Cardiac muscle cell (in vitro differentiated cells and primary cell): ENCODE measurements at regions not wholly inside any gene's neighbourhood (a gene's known extent, or its start where the extent isn't known, plus 50 kb on each side); places are given as distances from the start of the nearest gene placed in this dataset.

ENCODE experiments used
- DNase-seq, 2 donors: peaks; one replicate each; pipeline versions ENCODE4 v3.0.0 to v3.0.0-alpha.2; 2010 to 2017; ENCODE audit warnings: low read depth in 1 of 2, low spot score in 1 of 2
- H3K27ac ChIP-seq: fragments of 200-600 bp; sonication (generic); 2 replicates; pipeline ENCODE4 v1.5.1; 2016
- H3K27me3 ChIP-seq: fragments of 200-600 bp; sonication (generic); 2 replicates; pipeline ENCODE4 v1.6.0; 2016; ENCODE audit warnings: control low read depth
- H3K36me3 ChIP-seq: fragments of 200-600 bp; sonication (generic); 2 replicates; pipeline ENCODE4 v1.5.1; 2016; ENCODE audit warnings: control low read depth
- H3K4me1 ChIP-seq: fragments of 200-600 bp; sonication (generic); 2 replicates; pipeline ENCODE4 v1.8.1; 2017; ENCODE audit warnings: low read depth, mild to moderate bottlenecking, mixed run types
- H3K4me3 ChIP-seq: fragments of 200-600 bp; sonication (generic); 2 replicates; pipeline ENCODE4 v1.5.1; 2016; ENCODE audit warnings: mild to moderate bottlenecking
- H3K9me3 ChIP-seq: fragments of 200-600 bp; sonication (generic); 2 replicates; pipeline ENCODE4 v1.5.1; 2017; ENCODE audit warnings: low read depth, mild to moderate bottlenecking, control low read depth
- CTCF ChIP-seq: IDR thresholded peaks from 2 replicates; pipeline ENCODE4 v1.5.1; 2012; ENCODE audit warnings: low read depth, mild to moderate bottlenecking, low read length

DNA sequence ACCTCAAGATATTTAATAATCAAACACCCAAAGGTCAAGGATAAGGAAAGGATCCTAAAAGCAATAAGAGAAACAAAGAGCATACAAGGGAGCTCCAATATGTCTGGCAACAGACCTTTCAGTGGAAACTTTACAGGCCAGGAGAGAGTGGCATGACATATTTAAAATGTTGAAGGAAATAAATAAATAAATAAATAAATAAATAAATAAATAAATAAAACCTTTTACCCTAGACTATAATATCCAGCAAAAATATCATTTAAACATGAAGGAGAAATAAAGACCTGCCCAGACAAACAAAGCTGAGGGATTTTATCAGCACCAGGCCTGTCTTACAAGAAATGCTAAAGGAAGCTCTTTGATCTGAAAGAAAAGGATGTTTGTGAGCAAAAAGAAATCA is 367.8 kb upstream of the PBX1 start:
- no peak for DNase-seq
- Histone ChIP-seq H3K4me1 (no peaks in the 10 kb centered on the region), H3K27me3 (no peaks in the 10 kb centered on the region), H3K4me3 (no peak overlapping the region), H3K9me3 (no peaks in the 10 kb centered on the region), H3K27ac (no peak overlapping the region), H3K36me3 (no peaks in the 10 kb centered on the region)
- no peak for TF ChIP-seq CTCF

- TF ChIP-seq CTCF: no peak
- no peak for DNase-seq
- H3K9me3 ChIP-seq: no peaks in the 10 kb centered on the region
Observed at GRCh38 chr1:164210211-164210739, 348.7 kb upstream of the PBX1 start.

DNA sequence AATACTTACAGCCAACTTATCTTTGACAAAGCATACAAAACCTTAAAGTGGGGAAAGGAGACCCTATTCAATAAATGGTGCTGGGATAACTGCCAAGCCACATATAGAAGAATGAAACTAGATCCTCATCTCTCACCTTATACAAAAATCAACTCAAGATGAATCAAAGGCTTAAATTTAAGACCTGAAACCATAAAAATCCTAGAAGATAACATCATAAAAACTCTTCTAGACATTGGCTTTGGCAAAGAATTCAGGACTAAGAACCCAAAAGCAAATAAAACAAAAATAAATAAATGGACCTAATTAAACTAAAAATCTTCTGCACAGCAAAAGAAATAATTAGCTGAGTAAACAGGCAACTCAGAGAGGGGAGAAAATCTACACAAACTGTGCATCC is 335.6 kb upstream of the PBX1 start:
- no peaks in the 10 kb centered on the region for H3K9me3 ChIP-seq
- no peak overlapping the region for H3K4me3 ChIP-seq
- no peak overlapping the region for H3K27ac ChIP-seq
- no peaks in the 10 kb centered on the region for H3K4me1 ChIP-seq
- H3K27me3 ChIP-seq: no peaks in the 10 kb centered on the region
- DNase-seq: no peak
- H3K36me3 ChIP-seq: no peaks in the 10 kb centered on the region
- TF ChIP-seq CTCF: no peak

More at GRCh38 chr1:164210211-164210739, 348.7 kb upstream of the PBX1 start:
- Histone ChIP-seq H3K4me3 (no peak overlapping the region), H3K27me3 (no peaks in the 10 kb centered on the region), H3K36me3 (no peaks in the 10 kb centered on the region), H3K4me1 (no peaks in the 10 kb centered on the region), H3K27ac (no peak overlapping the region)

DNA sequence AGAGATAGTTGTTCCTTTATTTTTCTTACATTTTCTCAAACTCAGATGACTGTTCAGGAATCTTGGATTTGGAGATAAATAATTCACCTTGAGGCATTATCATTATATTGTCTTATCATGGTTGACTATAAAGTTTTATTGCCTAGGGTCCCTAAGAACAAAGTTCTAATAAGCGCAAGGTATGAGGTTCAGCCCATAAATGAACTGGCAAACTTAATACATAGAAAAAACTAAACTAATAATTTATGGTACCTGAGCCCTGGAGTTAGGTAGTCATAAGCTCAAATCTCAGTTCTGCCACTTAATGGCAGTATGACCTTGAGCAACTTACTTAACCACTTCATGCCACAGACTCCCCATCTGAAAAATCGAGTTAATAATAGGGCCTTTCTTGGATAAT is 334.0 kb upstream of the PBX1 start:
- TF ChIP-seq CTCF: no peak
- Histone ChIP-seq H3K27ac (no peak overlapping the region), H3K9me3 (no peaks in the 10 kb centered on the region), H3K36me3 (no peaks in the 10 kb centered on the region), H3K27me3 (no peaks in the 10 kb centered on the region), H3K4me3 (no peak overlapping the region), H3K4me1 (no peaks in the 10 kb centered on the region)
- no peak for DNase-seq

GRCh38 chr1:164226977-164227376 is 332.0 kb upstream of the PBX1 start:
- no peaks in the 10 kb centered on the region for H3K27me3 ChIP-seq
- no peaks in the 10 kb centered on the region for H3K9me3 ChIP-seq
- no peaks in the 10 kb centered on the region for H3K36me3 ChIP-seq
- H3K27ac ChIP-seq: no peak overlapping the region
- no peaks in the 10 kb centered on the region for H3K4me1 ChIP-seq
- no peak overlapping the region for H3K4me3 ChIP-seq
- DNase-seq: no peak
- no peak for TF ChIP-seq CTCF

DNA sequence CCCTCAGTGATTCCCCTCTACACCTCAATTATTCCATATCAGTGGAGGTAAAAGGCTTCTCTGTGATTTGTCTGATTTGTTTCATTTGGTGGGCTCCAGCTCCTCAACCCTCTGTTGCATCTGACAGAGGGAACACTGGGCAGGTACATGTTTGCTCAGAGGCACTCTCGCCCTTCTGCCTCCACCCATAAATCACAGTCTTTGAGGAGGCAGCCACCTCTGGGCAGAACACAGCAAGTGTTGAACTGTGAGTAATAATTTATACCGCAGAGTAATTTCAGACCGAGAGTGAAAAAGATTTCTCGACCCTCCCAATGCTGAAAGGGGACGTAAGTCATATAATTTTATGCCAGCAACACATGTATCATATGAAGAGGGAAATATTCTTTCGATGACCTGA is 330.1 kb upstream of the PBX1 start:
- Histone ChIP-seq H3K27ac (no peak overlapping the region), H3K9me3 (no peaks in the 10 kb centered on the region), H3K4me3 (no peak overlapping the region), H3K27me3 (no peaks in the 10 kb centered on the region), H3K4me1 (no peaks in the 10 kb centered on the region), H3K36me3 (no peaks in the 10 kb centered on the region)
- no peak for TF ChIP-seq CTCF
- no peak for DNase-seq
